Neural cell (in vitro differentiated cells): ENCODE measurements at regions not wholly inside any gene's neighbourhood (a gene's known extent, or its start where the extent isn't known, plus 50 kb on each side); places are given as distances from the start of the nearest gene placed in this dataset.
"Not testable (repeated sequence)": the region's sequence is repeated elsewhere in the genome, so short reads cannot be mapped to it uniquely, and the experiment has no call there.

ENCODE experiments used
- EP300 ChIP-seq: fragments of 450-650 bp; conservative IDR thresholded peaks from 2 replicates; pipeline ENCODE4 v1.6.1; 2014; ENCODE audit warnings: antibody characterized with exemption, mild to moderate bottlenecking, moderate library complexity; ENCODE audit not compliant: poor library complexity, severe bottlenecking
- EZH2 ChIP-seq: fragments of 200-600, 300-800 bp; shearing (Covaris generic), sonication (generic); IDR thresholded peaks from 2 replicates; pipeline ENCODE4 v1.6.1; 2014; ENCODE audit warnings: antibody characterized with exemption, low read length, borderline replicate concordance, mild to moderate bottlenecking; ENCODE audit not compliant: insufficient read depth, poor library complexity, severe bottlenecking
- POLR2AphosphoS5 ChIP-seq: IDR thresholded peaks from 2 replicates; pipeline ENCODE4 v1.6.1; 2012
- RAD21 ChIP-seq: fragments of 450-650 bp; conservative IDR thresholded peaks from 2 replicates; pipeline ENCODE4 v1.6.1; 2014; ENCODE audit warnings: antibody characterized with exemption, mild to moderate bottlenecking, moderate library complexity
- SMC3 ChIP-seq: fragments of 450-650 bp; conservative IDR thresholded peaks from 2 replicates; pipeline ENCODE4 v1.6.1; 2014; ENCODE audit warnings: antibody characterized with exemption, mild to moderate bottlenecking, moderate library complexity; ENCODE audit not compliant: poor library complexity
- TF ChIP-seq, protein P1 (sequence below): fragments of 450-650 bp; IDR thresholded peaks from 2 replicates; pipeline ENCODE4 v1.5.1; 2014; ENCODE audit warnings: antibody characterized with exemption, mild to moderate bottlenecking, moderate library complexity; ENCODE audit not compliant: poor library complexity, severe bottlenecking

DNA sequence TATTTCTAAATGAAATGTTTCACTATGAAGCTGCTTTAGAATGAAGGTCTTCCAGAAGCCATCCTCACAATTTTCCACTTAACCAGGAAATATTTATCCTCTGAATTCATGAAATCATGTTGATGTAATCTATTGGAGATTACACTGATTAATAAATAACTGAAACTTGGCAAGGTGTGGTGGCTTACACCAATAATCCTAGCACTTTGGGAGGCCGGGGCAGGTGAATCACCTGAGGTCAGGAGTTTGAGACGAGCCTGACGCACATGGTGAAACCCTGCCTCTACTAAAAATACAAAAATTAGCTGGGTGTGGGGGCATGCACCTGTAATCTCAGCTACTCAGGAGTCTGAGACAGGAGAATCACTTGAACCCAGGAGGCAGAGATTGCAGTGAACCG lies 73.8 kb upstream of the DAPK1 start:
- TF ChIP-seq RAD21, POLR2AphosphoS5, EZH2, EP300, SMC3: not testable (repeated sequence)
- TF ChIP-seq, protein P1, sequence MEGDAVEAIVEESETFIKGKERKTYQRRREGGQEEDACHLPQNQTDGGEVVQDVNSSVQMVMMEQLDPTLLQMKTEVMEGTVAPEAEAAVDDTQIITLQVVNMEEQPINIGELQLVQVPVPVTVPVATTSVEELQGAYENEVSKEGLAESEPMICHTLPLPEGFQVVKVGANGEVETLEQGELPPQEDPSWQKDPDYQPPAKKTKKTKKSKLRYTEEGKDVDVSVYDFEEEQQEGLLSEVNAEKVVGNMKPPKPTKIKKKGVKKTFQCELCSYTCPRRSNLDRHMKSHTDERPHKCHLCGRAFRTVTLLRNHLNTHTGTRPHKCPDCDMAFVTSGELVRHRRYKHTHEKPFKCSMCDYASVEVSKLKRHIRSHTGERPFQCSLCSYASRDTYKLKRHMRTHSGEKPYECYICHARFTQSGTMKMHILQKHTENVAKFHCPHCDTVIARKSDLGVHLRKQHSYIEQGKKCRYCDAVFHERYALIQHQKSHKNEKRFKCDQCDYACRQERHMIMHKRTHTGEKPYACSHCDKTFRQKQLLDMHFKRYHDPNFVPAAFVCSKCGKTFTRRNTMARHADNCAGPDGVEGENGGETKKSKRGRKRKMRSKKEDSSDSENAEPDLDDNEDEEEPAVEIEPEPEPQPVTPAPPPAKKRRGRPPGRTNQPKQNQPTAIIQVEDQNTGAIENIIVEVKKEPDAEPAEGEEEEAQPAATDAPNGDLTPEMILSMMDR: not testable (repeated sequence)
